Bronchial epithelial cell (primary cell): ENCODE measurements at regions not wholly inside any gene's neighbourhood (a gene's known extent, or its start where the extent isn't known, plus 50 kb on each side); places are given as distances from the start of the nearest gene placed in this dataset.
"Not testable (repeated sequence)": the region's sequence is repeated elsewhere in the genome, so short reads cannot be mapped to it uniquely, and the experiment has no call there.

ENCODE experiments used
- DNase-seq: peaks from one replicate; pipeline ENCODE4 v3.0.0-alpha.2; 2010; ENCODE audit warnings: low read depth
- FAIRE-seq: peaks from 2 replicates; lab custom pipeline; 2011; peaks lifted over from hg19 to GRCh38; lab: Jason Lieb, UNC
- H3K27me3 ChIP-seq: 2 replicates; pipeline ENCODE4 v1.5.1; 2011; ENCODE audit warnings: low read length; ENCODE audit not compliant: control insufficient read depth, insufficient read depth
- H3K36me3 ChIP-seq: 2 replicates; pipeline ENCODE4 v1.5.1; 2011; ENCODE audit warnings: low read length; ENCODE audit not compliant: control insufficient read depth, insufficient read depth
- H3K4me3 ChIP-seq: 2 replicates; pipeline ENCODE4 v1.5.1; 2011; ENCODE audit warnings: mild to moderate bottlenecking, low read depth, low read length, control low read depth
- TF ChIP-seq, protein P1 (sequence below): IDR thresholded peaks from 2 replicates; pipeline ENCODE4 v1.5.1; 2011; ENCODE audit warnings: mild to moderate bottlenecking, moderate library complexity, low read length, control low read depth, inconsistent platforms; ENCODE audit not compliant: insufficient read depth, severe bottlenecking

DNA sequence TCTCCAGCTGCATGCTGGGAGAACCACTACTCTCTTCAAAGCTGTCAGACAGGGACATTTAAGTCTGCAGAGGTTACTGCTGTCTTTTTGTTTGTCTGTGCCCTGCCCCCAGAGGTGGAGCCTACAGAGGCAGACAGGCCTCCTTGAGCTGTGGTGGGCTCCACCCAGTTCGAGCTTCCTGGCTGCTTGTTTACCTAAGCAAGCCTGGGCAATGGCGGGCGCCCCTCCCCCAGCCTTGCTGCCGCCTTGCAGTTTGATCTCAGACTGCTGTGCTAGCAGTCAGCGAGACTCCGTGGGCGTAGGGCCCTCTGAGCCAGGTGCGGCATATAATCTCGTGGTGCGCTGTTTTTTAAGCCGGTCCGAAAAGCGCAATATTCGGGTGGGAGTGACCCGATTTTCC, 215.0 kb downstream of the STIM2 start:
- FAIRE-seq, H3K27me3 ChIP-seq, DNase-seq: not testable (repeated sequence)

DNA sequence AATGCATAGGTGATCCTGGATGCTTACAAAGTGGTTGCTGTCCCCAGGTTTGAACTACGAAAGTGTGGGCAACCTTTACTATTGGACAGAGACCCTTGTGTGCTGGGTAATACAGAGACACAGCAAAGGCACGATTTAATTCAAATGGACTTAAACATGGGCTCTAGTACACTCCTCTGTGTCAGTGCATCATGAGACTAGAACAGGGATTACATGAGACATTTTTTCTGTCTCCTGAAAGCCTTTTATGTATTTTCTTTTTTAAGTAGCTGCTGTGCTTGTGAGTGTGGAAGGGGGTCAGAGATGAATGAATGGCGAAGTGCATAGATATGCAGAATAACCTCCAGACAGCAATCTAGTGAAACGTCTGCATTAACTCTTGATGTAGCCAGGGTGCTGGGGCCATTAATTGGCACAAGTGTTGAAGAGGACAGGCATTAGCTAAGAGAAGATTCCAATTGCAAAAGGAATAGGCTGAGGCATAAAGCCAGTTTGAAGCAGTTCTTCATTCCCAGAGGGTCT, 218.4 kb downstream of the STIM2 start:
- TF ChIP-seq, protein P1, sequence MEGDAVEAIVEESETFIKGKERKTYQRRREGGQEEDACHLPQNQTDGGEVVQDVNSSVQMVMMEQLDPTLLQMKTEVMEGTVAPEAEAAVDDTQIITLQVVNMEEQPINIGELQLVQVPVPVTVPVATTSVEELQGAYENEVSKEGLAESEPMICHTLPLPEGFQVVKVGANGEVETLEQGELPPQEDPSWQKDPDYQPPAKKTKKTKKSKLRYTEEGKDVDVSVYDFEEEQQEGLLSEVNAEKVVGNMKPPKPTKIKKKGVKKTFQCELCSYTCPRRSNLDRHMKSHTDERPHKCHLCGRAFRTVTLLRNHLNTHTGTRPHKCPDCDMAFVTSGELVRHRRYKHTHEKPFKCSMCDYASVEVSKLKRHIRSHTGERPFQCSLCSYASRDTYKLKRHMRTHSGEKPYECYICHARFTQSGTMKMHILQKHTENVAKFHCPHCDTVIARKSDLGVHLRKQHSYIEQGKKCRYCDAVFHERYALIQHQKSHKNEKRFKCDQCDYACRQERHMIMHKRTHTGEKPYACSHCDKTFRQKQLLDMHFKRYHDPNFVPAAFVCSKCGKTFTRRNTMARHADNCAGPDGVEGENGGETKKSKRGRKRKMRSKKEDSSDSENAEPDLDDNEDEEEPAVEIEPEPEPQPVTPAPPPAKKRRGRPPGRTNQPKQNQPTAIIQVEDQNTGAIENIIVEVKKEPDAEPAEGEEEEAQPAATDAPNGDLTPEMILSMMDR, result no peak
- Histone ChIP-seq H3K27me3 (no peaks in the 10 kb centered on the region), H3K4me3 (no peak overlapping the region), H3K36me3 (no peaks in the 10 kb centered on the region)
- FAIRE-seq (no peak), DNase-seq (no peak)

More for the DNA sequence above, 215.0 kb downstream of the STIM2 start:
- not testable (repeated sequence) for H3K4me3 ChIP-seq, H3K36me3 ChIP-seq

DNA sequence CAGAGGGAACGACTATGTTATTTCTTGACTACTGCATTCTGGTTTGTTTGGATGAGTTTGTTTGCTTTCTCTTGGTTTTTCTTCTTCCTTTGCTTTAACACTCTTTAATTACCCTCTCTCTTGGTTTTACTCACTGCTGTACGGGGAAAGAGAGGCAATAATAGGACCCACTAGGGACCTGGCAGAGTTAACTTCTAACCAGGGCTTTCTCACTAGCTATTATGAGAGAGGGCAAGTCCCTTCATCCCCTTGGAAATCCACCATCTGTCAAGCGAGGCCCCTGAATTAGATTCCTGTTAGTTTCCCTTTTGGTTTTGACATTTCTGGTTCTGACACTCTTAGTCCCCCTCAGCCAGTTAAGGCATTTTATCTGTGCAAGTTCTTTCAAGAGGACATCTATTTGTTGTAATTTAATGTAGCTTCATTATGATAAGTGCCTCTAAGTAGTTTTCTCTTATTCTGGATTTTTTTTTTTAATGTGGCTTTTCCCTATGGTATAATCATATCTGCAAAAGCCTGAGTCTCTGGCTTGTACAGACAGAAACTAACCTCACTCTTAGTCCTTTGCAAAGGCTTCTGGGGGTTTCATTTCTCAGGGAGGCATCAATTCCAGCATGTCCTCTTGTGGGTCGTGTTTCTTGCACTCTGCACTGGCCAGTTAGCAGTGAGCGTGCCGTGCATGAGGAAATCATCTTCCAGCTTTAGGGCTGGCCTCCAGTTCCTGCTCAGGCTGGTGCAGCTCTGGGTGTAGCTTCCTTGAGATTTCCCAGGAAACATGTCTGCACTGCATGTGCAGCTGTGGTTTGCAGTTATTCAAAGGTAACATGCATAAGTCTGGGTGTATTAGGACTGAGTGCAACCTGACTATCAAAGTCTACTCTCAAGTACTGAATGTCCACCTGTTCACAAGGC, 221.3 kb downstream of the STIM2 start:
- H3K36me3 ChIP-seq, result no peaks in the 10 kb centered on the region
- H3K4me3 ChIP-seq, result no peak overlapping the region
- FAIRE-seq (peak; percentile 98), DNase-seq (no peak)
- H3K27me3 ChIP-seq, result no peaks in the 10 kb centered on the region
- TF ChIP-seq, protein P1, result no peak

DNA sequence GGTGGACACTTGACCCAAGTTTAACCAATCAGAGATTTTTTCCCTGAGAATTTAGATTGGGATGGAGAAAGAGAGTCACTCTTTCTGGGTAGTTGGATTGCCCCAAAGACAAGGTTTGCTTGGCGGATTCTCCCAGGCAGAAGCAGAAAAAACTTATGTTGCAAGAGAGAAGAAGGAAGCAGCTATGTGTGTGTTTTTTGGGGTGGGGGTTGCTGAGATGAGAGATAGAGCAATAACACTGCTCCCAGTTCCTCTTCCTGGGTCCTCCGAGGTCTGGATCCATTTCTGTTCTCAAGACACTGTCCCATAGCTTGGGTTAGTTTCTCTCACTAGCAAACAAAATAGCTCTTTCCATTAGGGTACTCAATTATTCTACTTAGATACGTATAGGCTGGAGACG, 222.1 kb downstream of the STIM2 start:
- Histone ChIP-seq H3K36me3 (no peaks in the 10 kb centered on the region), H3K27me3 (no peaks in the 10 kb centered on the region), H3K4me3 (no peak overlapping the region)
- TF ChIP-seq, protein P1, result no peak
- DNase-seq, result no peak
- FAIRE-seq, result no peak

DNA sequence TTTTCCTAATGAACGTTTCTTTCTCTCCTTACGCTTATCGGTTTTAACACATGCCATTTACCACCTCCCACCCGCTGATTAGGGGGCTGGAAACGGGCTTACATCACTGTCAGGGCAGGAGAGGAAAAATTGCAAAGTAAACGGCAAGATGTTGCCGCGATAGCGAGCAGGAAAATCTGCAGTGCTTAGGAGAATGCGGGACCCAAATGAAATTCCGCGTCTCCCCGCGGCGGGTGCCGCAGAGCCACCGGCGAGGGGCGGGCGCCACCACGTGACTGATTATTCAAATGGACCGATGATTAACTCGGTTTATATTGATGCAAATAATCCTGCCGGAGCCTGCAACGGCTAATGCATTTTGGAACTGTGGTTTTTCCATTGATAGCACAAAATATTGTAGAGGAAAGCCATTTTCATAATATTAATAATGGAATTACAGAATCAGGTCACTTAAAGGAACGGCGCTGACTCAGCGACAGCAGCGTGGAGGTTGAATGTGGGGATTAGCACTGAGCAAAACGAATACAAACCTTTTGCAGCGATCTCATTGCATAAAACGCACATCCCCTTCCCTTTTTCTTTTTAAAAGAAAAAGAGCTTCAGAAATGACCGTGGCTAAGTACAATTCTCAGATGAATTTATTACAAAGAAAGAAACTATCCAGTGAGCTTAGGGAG, 224.2 kb downstream of the STIM2 start:
- DNase-seq (peak; percentile 15), FAIRE-seq (no peak)
- Histone ChIP-seq H3K4me3 (no peak overlapping the region), H3K27me3 (no peaks in the 10 kb centered on the region), H3K36me3 (no peaks in the 10 kb centered on the region)
- TF ChIP-seq, protein P1, result no peak

DNA sequence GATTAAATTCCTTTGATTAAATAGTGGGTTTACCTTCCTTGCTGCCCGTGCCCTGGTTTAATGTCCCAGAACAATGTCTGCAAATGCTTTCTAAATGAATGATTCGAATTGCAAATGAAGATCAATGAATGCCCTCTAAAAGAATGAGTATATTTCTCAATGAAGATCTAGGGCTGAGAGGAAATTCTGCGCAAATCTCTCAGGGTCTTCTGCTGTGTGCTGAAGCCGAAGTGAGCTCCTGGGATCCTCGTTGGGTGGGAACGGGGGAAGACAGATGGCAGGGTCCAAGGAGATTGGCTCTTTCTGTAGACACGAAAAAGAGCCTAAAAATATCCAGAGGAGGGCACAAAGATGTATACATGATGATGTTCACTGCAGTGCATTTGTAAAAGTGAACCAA, 224.8 kb downstream of the STIM2 start:
- no peaks in the 10 kb centered on the region for H3K36me3 ChIP-seq
- no peaks in the 10 kb centered on the region for H3K27me3 ChIP-seq
- H3K4me3 ChIP-seq, result no peak overlapping the region
- FAIRE-seq, result no peak
- no peak for DNase-seq
- TF ChIP-seq, protein P1, result no peak
